HUES64 (cell line): ENCODE measurements at regions not wholly inside any gene's neighbourhood (a gene's known extent, or its start where the extent isn't known, plus 50 kb on each side); places are given as distances from the start of the nearest gene placed in this dataset.

Source experiments
- H3K27ac ChIP-seq: 2 replicates; pipeline ENCODE4 v1.7.0; 2013; ENCODE audit warnings: low read depth, low read length, inconsistent platforms
- H3K27me3 ChIP-seq: 2 replicates; pipeline ENCODE4 v1.6.1; 2013; ENCODE audit warnings: mild to moderate bottlenecking, low read length; ENCODE audit not compliant: insufficient read depth
- H3K36me3 ChIP-seq: 2 replicates; pipeline ENCODE4 v1.6.1; 2013; ENCODE audit warnings: mild to moderate bottlenecking, low read length; ENCODE audit not compliant: insufficient read depth
- H3K4me1 ChIP-seq: 2 replicates; pipeline ENCODE4 v1.6.1; 2013; ENCODE audit warnings: mild to moderate bottlenecking, low read length, moderate library complexity; ENCODE audit not compliant: insufficient read depth
- H3K4me3 ChIP-seq: 2 replicates; pipeline ENCODE4 v1.5.1; 2013; ENCODE audit warnings: mild to moderate bottlenecking, low read length, moderate library complexity
- H3K9ac ChIP-seq: 2 replicates; pipeline ENCODE4 v1.6.1; 2013; ENCODE audit warnings: mild to moderate bottlenecking, low read depth, low read length
- H3K9me3 ChIP-seq: 2 replicates; pipeline ENCODE4 v1.6.1; 2013; ENCODE audit warnings: low read depth, low read length; ENCODE audit not compliant: insufficient read depth
- WGBS: fragments of 150-250, 120-280 bp; methylation state at CpG from one replicate; pipeline ENCODE4 v1.1.7; 2013; ENCODE audit warnings: missing lambda C conversion rate; 5-methylcytosine and 5-hydroxymethylcytosine counted together

GRCh38 chr2:160920791-160921303 is 239.4 kb upstream of the TANK start:
- H3K27ac ChIP-seq = no peak overlapping the region
- H3K9me3 ChIP-seq = no peaks in the 10 kb centered on the region
- no peaks in the 10 kb centered on the region for H3K36me3 ChIP-seq
- 88% methylated on average over 8 of the region's 8 CpGs for WGBS
- H3K27me3 ChIP-seq = peaks cover 6% of the 10 kb centered on the region; the same call in 1 of the 2 replicates
- H3K4me3 ChIP-seq = no peak overlapping the region
- H3K9ac ChIP-seq = no peak overlapping the region
- H3K4me1 ChIP-seq = peaks cover 13% of the 10 kb centered on the region

DNA sequence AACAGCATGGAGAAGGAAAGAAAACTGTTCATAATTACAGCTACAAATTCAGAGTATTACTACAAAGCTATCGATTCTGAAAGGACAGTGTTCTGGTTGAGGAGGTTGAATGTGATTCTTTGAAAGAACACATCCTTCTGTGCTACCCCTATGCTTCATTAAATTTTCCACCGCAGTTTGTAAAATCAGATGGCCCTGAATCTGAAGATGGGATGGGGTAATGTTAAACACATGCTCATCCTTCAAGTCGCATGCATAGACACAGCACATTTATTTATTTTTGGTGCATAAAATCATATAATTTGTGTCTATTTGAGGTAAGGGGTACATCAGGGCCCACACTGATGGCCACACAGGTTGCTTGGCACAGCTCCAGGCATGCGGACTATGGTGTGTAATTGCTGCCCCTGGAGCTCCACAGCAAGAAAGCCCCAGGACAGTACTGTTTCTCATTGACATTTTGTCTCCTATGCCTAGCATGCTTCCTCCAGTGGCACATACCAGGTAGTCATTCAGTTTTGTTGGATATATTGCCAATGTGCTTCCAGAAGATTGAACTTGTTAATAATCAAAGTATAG is 238.8 kb upstream of the TANK start:
- Histone ChIP-seq H3K4me3 (no peak overlapping the region), H3K4me1 (peaks cover 19% of the 10 kb centered on the region), H3K27me3 (peaks cover 3% of the 10 kb centered on the region; the same call in 1 of the 2 replicates), H3K9me3 (no peaks in the 10 kb centered on the region), H3K9ac (no peak overlapping the region), H3K27ac (no peak overlapping the region), H3K36me3 (no peaks in the 10 kb centered on the region)
- WGBS = 95% methylated on average over 1 of the region's 4 CpGs

DNA sequence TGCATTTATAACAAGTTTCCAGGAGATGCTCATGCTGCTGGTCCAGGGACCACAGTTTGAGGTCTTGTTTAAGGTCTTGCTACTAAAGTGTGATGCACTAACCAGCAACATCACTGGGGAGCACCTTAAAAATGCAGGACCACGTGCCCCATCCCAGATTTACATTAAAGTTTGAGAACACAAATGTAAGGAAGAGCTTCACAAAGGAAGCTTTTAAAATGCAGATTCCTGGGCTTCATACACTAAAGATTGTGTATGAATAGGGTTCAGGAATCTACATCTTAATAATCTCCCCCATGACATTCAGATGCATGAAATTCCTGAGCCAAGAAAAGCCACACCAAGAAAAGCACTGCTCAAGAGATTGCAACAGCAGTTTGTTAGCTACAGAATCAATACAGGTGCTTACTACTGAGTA is 235.3 kb upstream of the TANK start:
- Histone ChIP-seq H3K27ac (peak overlapping the region; percentile 88; the same call in 1 of the 2 replicates), H3K27me3 (no peaks in the 10 kb centered on the region), H3K4me1 (peaks cover 19% of the 10 kb centered on the region), H3K9me3 (no peaks in the 10 kb centered on the region), H3K9ac (no peak overlapping the region), H3K36me3 (no peaks in the 10 kb centered on the region), H3K4me3 (no peak overlapping the region)
- 11% methylated on average over 1 of the region's 1 CpG for WGBS

DNA sequence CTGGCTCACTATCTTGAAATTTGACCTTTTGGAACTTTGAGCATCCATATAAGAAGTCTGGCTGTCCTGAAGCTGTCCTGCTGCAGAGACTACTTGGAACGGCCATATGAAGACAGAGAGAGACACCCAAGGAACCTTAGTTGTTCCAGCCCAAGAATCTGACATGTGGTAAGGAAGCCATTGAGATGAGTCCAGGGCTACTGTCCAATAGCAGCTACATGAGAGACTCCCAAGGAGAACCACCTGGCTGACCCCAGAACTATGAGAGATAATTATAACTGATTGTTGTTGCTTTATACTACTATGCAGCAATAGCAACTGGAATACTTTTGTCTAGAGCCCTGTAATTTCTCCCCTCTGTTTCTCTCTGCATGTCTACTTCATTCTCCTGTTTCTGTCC is 234.3 kb upstream of the TANK start:
- Histone ChIP-seq H3K9me3 (no peaks in the 10 kb centered on the region), H3K9ac (no peak overlapping the region), H3K4me3 (no peak overlapping the region), H3K27me3 (no peaks in the 10 kb centered on the region), H3K4me1 (peaks cover 19% of the 10 kb centered on the region), H3K36me3 (no peaks in the 10 kb centered on the region), H3K27ac (peak overlapping the region; percentile 88; the same call in 1 of the 2 replicates)
- 97% methylated on average over 1 of the region's 1 CpG for WGBS

DNA sequence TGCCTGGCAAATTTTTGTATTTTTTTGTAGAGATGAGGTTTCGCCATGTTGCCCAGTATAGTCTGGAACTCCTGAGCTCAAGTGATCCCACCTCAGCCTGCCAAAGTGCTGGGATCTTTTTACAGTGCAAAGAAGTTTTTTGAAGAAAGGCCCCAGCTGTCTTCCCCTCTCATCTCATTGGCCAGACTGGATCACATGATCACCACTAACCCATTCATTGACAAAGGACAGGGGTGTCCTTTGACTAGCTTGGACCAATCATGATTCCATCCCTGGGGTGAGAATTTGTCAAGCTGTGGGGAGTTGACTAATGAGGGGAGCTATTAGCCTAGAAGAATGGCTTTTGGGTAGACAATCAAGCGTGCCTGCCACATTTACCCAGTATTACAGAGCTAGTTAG is 232.9 kb upstream of the TANK start:
- no peaks in the 10 kb centered on the region for H3K9me3 ChIP-seq
- WGBS = 96% methylated on average over 1 of the region's 2 CpGs
- H3K27ac ChIP-seq = no peak overlapping the region
- no peaks in the 10 kb centered on the region for H3K36me3 ChIP-seq
- H3K4me3 ChIP-seq = no peak overlapping the region
- H3K9ac ChIP-seq = no peak overlapping the region
- no peaks in the 10 kb centered on the region for H3K27me3 ChIP-seq
- H3K4me1 ChIP-seq = peaks cover 19% of the 10 kb centered on the region; the same call in 1 of the 2 replicates

- Histone ChIP-seq H3K27me3 (no peaks in the 10 kb centered on the region), H3K4me1 (peaks cover 19% of the 10 kb centered on the region; the same call in 1 of the 2 replicates), H3K36me3 (no peaks in the 10 kb centered on the region), H3K4me3 (no peak overlapping the region), H3K9me3 (no peaks in the 10 kb centered on the region), H3K9ac (no peak overlapping the region), H3K27ac (no peak overlapping the region)
- WGBS = 79% methylated on average over 1 of the region's 2 CpGs
These were observed 231.3 kb upstream of the TANK start for GRCh38 chr2:160928854-160929301.

DNA sequence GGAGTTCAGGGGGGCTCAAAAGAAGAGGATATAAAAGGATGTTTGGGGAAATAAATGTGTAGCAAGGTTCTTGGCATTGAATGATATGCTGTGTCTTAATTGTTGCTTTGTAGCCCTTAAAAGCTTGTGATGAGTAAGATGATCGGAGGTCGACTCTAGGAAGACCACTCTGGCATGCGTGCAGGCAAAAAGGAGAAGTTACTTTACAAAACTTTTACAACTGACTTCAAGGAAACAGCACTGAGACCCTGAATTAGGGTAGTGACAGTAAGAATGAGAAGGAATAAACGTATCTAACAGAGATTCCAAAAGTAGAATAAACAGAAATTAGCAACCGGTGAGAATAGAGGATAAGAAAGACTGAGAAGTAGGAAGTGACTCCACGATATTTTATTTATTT is 228.7 kb upstream of the TANK start:
- H3K27ac ChIP-seq = no peak overlapping the region
- H3K27me3 ChIP-seq = no peaks in the 10 kb centered on the region
- H3K9ac ChIP-seq = no peak overlapping the region
- H3K4me3 ChIP-seq = no peak overlapping the region
- WGBS = 94% methylated on average over 6 of the region's 6 CpGs
- H3K9me3 ChIP-seq = no peaks in the 10 kb centered on the region
- H3K4me1 ChIP-seq = no peaks in the 10 kb centered on the region; the same call in none of the 2 replicates
- H3K36me3 ChIP-seq = no peaks in the 10 kb centered on the region

DNA sequence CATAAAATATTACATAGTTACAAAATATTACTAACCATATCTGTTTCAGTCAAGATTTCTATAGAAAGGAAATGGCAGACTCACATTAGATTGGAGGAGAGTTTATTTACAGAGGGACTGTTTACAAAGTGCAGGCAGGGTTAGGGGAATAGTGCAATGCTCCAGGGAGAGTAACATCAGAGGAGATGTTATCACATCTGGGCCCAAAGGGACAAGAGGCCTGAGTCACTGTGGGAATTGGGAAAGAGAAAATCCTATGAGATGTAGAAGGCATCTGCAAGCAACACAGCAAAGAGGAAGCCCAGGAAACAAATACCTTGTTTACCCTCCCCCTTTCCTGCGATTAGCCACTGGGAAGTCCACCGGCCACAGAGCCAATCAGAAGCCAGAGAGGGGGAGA is 227.3 kb upstream of the TANK start:
- WGBS = 100% methylated on average over 2 of the region's 2 CpGs
- no peak overlapping the region for H3K9ac ChIP-seq
- H3K9me3 ChIP-seq = no peaks in the 10 kb centered on the region
- H3K27me3 ChIP-seq = no peaks in the 10 kb centered on the region
- H3K27ac ChIP-seq = no peak overlapping the region
- H3K4me3 ChIP-seq = no peak overlapping the region
- H3K4me1 ChIP-seq = no peaks in the 10 kb centered on the region; the same call in 1 of the 2 replicates
- H3K36me3 ChIP-seq = no peaks in the 10 kb centered on the region

- Histone ChIP-seq H3K4me1 (no peaks in the 10 kb centered on the region; the same call in 1 of the 2 replicates), H3K27me3 (no peaks in the 10 kb centered on the region), H3K27ac (no peak overlapping the region), H3K9me3 (no peaks in the 10 kb centered on the region), H3K9ac (no peak overlapping the region), H3K36me3 (no peaks in the 10 kb centered on the region), H3K4me3 (no peak overlapping the region)
- WGBS = 95% methylated on average over 4 of the region's 4 CpGs
These were observed 226.0 kb upstream of the TANK start for GRCh38 chr2:160934263-160934662.

DNA sequence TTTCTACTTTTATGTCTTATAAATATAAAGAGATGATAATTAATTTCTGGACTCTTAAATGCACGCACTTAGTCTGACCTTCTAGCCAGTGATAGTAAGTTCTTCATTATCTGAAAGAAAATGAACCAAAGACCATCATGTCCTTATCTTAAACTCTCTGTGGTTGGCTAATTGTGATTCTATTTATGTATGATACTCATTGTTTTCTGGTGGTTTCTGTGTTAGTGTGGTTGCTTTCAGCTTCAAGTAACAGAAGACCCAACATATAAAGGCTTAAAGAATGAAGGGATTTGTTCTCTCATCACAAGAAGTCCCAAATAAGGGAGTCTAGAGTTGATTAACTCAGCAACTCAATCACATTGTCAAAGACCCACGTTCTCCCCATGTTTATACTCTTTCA is 225.2 kb upstream of the TANK start:
- WGBS = no CpG with 5 or more reads among the region's 2 CpGs
- no peak overlapping the region for H3K27ac ChIP-seq
- no peaks in the 10 kb centered on the region for H3K9me3 ChIP-seq
- H3K4me3 ChIP-seq = no peak overlapping the region
- H3K4me1 ChIP-seq = peaks cover 2% of the 10 kb centered on the region
- no peak overlapping the region for H3K9ac ChIP-seq
- no peaks in the 10 kb centered on the region for H3K27me3 ChIP-seq
- H3K36me3 ChIP-seq = no peaks in the 10 kb centered on the region

GRCh38 chr2:160936044-160936806 is 224.0 kb upstream of the TANK start:
- H3K27ac ChIP-seq = no peak overlapping the region
- no peaks in the 10 kb centered on the region for H3K9me3 ChIP-seq
- H3K36me3 ChIP-seq = no peaks in the 10 kb centered on the region
- no peaks in the 10 kb centered on the region for H3K27me3 ChIP-seq
- H3K4me3 ChIP-seq = no peak overlapping the region
- 94% methylated on average over 3 of the region's 5 CpGs for WGBS
- peaks cover 10% of the 10 kb centered on the region for H3K4me1 ChIP-seq
- no peak overlapping the region for H3K9ac ChIP-seq
